MV-4-11 (cell line): ENCODE measurements at regions not wholly inside any gene's neighbourhood (a gene's known extent, or its start where the extent isn't known, plus 50 kb on each side); places are given as distances from the start of the nearest gene placed in this dataset.
A peak's percentile ranks its signal among the peaks of the same experiment; 100 is the strongest.

Experiments used
- DNase-seq: peaks from one replicate; lab custom pipeline; 2025; lab: John Stamatoyannopoulos, UW

DNA sequence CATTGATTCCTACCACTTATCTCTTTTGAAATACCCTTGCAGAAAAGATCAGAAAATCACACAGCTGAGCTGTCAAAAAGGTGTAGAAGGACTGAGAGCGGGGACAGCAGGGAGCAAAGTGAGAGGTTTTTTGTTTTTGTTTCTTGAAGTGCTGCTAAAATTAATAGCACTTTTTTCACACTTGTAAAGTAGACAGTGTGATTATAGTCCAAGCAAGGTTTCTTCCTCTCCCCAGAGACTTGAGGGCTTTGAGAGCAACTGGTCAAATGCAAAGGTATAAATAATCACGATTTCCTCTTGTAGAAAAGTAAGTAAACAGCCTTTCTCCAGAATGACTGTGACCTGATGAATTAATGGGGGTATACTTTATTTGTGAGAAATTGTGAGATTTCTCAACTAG lies 326.9 kb downstream of the ZNF608 start:
- no peak for DNase-seq

DNA sequence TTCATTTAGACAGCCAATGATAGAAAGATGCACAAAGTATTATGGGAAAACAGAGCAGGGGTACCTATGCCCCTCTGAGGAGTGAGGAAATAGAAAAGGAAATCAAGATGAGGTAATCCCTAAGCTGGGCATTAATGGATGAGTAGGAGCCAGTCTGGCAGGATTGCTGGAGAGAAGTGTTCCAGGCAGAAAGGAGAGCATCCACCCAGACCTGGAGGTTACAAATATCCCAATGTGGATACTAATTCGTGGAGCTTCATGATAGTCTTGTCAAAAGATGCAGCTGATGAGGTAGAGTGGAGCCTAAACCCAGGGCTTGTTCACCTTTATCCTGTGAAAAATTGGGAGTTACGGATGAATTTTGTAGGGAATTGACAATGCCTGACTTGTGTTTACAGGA lies 328.0 kb downstream of the ZNF608 start:
- no peak for DNase-seq

DNA sequence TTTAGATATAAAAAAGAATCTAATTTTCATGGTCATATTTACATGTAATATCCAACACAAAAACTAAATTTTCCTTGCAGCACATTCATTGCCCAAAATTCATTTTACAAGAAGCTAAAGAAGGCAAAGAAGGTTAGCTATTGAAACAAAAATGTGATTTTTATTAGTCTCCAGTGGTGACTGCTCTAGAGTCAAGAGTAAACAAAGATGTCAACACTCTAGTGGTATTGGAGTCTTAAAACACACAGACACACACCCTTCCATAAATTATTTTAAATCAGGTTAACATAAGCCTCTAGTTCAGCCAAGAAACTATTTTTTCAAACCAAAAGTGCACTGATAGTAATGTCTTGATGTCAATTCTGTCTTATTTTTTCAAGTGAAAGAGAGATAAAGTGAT lies 329.2 kb downstream of the ZNF608 start:
- DNase-seq, result no peak

- no peak for DNase-seq
Observed at GRCh38 chr5:124416627-124417026, 329.8 kb downstream of the ZNF608 start.

DNA sequence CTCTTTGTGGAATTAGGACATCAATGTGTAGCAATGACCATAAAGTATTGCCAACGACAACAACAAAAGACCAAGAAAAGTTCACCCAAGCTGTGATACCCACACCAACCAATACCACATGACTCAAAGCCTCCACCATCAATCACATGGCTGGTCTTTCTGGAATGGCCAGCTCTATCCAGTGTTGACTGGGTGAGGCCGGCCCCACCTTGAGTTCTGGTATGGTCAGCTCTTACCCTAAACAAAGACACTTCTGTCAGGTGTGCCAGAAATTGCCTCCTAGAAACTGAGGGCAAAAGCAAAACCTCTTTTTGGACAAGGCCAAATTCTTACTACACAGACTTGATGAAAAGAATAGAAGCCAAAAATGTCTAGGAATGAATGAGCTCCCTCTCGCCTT lies 331.5 kb downstream of the ZNF608 start:
- no peak for DNase-seq

GRCh38 chr5:124410539-124411488 lies 335.6 kb downstream of the ZNF608 start:
- peak; percentile 69 for DNase-seq

DNA sequence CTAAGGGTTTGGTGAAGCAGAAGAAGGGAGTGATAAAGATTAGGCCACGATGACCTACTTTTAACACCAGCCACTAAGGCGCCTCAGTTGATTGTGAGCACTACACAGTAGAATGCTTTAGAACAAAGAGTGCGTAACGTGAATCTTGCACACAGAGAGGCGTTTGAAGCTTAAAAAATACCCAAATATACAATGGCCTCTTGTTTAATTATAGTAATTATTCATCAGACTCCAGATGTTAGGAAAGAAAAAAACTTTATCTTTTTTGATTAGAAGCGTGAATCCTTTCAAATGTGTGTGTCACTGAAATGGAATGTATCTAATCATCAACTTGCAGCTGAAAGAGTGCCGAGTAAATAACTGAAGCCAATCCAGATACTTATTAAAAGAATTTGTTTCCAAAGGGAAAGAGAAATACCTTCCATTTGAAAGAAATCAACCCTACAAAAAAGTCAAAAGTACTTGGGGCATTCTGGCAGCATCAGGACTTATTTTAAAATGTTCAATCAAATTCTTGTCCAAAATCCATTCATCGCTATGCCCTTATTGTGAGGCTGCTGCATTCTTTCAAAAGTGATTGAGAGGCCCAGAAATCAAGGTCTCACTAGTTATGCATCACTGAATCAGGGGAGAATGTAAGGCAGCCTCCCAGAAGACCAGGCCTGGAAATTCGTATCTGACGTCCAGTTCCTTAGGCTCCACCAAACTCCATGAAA lies 337.5 kb downstream of the ZNF608 start:
- no peak for DNase-seq

- DNase-seq, result no peak
Observed at GRCh38 chr5:124404796-124405195, 341.6 kb downstream of the ZNF608 start.

DNA sequence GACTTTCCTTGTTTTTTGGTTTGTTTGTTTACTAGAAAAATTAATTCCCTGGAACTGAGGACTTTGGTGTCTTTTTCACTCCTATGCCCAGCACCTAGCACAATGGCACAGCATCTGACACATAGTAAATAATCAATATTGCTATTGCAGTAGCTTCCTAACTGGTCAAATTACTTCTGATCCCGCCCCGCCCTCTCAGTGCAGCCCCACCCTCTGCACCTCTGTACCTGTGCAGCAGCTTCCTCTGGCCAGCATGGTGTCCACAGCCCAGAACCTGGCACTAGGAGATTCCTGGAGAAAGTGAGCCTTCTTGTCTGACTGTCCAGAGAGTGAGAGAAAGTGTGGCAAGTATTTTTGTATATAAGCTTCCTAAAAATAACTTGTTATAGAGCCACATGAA lies 343.2 kb downstream of the ZNF608 start:
- no peak for DNase-seq

GRCh38 chr5:124402144-124402581 lies 344.3 kb downstream of the ZNF608 start:
- DNase-seq, result peak; percentile 88

DNA sequence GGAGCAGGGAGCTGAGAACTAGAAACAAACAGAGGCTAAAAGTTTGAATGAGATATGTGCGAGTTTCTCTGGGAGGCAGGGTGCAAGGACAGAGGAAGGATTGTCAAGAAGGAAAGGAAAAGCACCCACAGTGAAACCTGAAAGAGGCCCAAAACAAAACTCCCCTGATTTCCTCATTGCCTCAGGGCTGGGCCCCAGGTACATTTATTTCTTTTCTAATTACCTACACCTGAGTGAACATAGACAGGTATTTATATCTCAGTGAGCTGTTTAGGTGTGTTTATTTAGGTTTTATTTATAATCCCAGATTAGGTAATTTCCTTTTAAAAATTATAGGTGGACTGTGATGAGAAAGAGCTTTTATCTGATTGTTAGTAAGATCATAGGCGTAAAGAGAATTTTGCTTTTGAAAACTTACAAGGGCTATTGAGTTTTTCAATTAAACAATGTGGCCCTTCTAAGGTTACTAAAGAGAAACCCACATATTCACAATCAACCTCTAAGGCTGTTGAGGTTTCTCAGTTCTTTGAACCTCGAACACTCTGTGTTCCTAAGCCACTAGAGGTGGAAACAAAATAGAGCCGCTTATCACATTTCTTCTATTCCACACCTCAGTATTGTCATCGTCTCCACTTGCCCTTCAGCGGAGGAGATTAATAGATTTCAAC lies 344.8 kb downstream of the ZNF608 start:
- DNase-seq, result no peak

DNA sequence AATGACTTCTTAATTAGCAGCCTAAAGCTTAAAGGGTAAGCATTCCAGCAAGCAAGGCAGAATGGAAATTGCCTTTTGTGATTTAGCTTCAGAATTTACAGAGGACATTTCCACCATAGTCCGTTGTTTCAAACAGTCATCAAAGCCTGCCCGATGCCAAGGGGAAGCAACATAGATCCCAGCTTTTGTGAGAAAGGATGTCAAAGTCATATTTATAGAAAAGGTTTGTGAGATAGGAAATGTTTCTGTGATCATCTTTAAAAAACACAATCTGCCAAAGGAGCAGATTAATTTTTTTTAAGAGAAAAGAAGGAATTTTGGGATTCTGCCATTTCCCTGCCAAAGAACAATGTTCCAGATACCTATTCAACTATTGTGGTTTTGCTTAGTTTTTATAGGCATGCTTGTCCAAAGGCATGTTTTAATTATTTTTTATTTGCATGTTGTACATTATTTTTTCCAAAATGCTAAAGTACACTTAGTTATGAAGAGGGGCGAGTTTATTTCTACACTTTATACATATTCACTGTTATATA lies 346.9 kb downstream of the ZNF608 start:
- no peak for DNase-seq

GRCh38 chr5:124398460-124398859 lies 348.0 kb downstream of the ZNF608 start:
- DNase-seq, result peak; percentile 38

DNA sequence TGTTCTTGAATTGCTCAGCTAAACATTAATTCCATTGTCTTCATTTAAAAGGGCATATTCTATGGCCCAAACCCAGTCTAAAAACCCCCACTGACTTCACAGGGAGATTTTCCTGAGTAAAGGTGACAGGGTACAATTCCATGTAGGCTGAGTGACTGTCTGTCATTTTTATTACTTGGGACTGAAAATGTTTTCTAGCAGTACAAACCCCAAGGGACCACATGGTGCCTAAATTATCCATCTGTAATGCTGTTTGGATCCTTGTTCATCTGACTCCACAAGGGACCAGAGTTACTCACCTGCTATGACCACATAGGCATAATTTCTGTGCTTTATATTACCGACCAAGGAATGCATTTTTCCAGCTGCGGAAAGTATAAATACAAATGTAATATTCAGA lies 349.1 kb downstream of the ZNF608 start:
- DNase-seq, result no peak

- DNase-seq, result no peak
Observed at GRCh38 chr5:124395926-124396325, 350.5 kb downstream of the ZNF608 start.

GRCh38 chr5:124395287-124395686 lies 351.2 kb downstream of the ZNF608 start:
- no peak for DNase-seq

GRCh38 chr5:124394700-124395245 lies 351.7 kb downstream of the ZNF608 start:
- DNase-seq, result peak; percentile 34

- no peak for DNase-seq
Observed at GRCh38 chr5:124393584-124394379, 352.7 kb downstream of the ZNF608 start.

- DNase-seq, result no peak
Observed at GRCh38 chr5:124383693-124384092, 362.7 kb downstream of the ZNF608 start.

DNA sequence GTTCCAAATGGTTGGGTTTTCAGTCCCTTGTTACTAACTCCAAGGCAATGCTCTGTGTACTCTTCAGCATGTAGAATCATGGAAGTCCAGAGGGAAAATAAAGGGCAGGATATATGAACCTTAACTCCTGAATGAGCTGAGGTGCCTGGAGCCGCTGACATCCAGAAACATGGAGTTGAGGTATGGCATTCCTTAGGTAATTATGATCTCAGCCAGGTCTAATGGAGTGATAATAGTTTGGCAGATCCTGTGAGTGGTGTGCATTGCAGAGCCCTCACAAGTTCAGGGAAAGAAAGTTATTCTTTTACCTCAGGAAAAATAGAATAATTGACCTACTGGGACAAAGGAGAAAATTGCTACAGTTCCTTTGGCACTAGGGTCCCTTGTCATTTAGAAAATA lies 369.1 kb downstream of the ZNF608 start:
- no peak for DNase-seq

DNA sequence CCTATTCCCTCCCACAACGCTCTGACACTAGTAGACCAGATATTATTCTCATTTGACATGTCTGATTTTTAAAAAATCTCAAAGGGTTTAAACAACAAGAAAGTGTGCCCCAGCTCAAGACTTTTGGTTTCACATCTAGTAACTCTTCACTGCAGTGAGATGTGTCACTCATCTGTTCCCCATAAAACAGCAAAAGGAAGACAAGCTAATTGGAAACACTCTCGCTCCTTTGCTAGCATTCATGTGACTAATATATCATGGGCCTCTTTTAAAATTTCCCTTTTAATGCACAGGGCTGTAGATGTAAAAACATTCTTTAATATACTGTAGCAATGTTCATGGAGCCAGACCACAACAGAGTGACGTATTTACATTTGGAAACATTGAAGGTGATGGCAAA lies 372.6 kb downstream of the ZNF608 start:
- DNase-seq, result no peak
